ENCODE measurements at regions not wholly inside any gene's neighbourhood (a gene's known extent, or its start where the extent isn't known, plus 50 kb on each side); places are given as distances from the start of the nearest gene placed in this dataset.

- no peak for DNase-seq
These were observed 125.2 kb upstream of the PIK3C3 start for GRCh38 chr18:41829647-41830516.

- peak; percentile 85 for DNase-seq
These were observed 126.9 kb upstream of the PIK3C3 start for GRCh38 chr18:41828137-41828536.

GRCh38 chr18:41820784-41821183, 134.2 kb upstream of the PIK3C3 start:
- no peak for DNase-seq

GRCh38 chr18:41818381-41819355, 136.4 kb upstream of the PIK3C3 start:
- DNase-seq: no peak

GRCh38 chr18:41814651-41815050, 140.4 kb upstream of the PIK3C3 start:
- no peak for DNase-seq

GRCh38 chr18:41809652-41810051, 145.4 kb upstream of the PIK3C3 start:
- no peak for DNase-seq

GRCh38 chr18:41805341-41805740, 149.7 kb upstream of the PIK3C3 start:
- DNase-seq: no peak

- no peak for DNase-seq
These were observed 156.2 kb upstream of the PIK3C3 start for GRCh38 chr18:41798879-41799278.

- DNase-seq: no peak
These were observed 164.3 kb upstream of the PIK3C3 start for GRCh38 chr18:41790687-41791086.

GRCh38 chr18:41789001-41789400, 166.0 kb upstream of the PIK3C3 start:
- no peak for DNase-seq

GRCh38 chr18:41783879-41784278, 171.2 kb upstream of the PIK3C3 start:
- DNase-seq: no peak

GRCh38 chr18:41783065-41783818, 171.8 kb upstream of the PIK3C3 start:
- DNase-seq: no peak

- DNase-seq: no peak
These were observed 183.1 kb upstream of the PIK3C3 start for GRCh38 chr18:41771973-41772372.

- no peak for DNase-seq
These were observed 185.8 kb upstream of the PIK3C3 start for GRCh38 chr18:41769265-41769664.

GRCh38 chr18:41768467-41768866, 186.6 kb upstream of the PIK3C3 start:
- peak; percentile 24 for DNase-seq

GRCh38 chr18:41767960-41768359, 187.1 kb upstream of the PIK3C3 start:
- peak; percentile 79 for DNase-seq

GRCh38 chr18:41765460-41765859, 189.6 kb upstream of the PIK3C3 start:
- DNase-seq: peak; percentile 90

GRCh38 chr18:41763361-41763760, 191.7 kb upstream of the PIK3C3 start:
- DNase-seq: no peak

GRCh38 chr18:41761333-41762018, 193.6 kb upstream of the PIK3C3 start:
- DNase-seq: no peak

- no peak for DNase-seq
These were observed 196.5 kb upstream of the PIK3C3 start for GRCh38 chr18:41758534-41758933.

GRCh38 chr18:41756141-41756540, 198.9 kb upstream of the PIK3C3 start:
- DNase-seq: no peak

GRCh38 chr18:41754332-41754731, 200.7 kb upstream of the PIK3C3 start:
- no peak for DNase-seq

All from NCI-H1092 treated with DMSO at 0.1 percent for 48 hours (cell line).